GM21786 (cell line): ENCODE measurements at regions not wholly inside any gene's neighbourhood (a gene's known extent, or its start where the extent isn't known, plus 50 kb on each side); places are given as distances from the start of the nearest gene placed in this dataset.

Source experiments
- ATAC-seq: cut with Tn5 transposase; IDR thresholded peaks from one replicate; pipeline ENCODE4 v1.9.1; 2021; ENCODE audit not compliant: unreplicated experiment

DNA sequence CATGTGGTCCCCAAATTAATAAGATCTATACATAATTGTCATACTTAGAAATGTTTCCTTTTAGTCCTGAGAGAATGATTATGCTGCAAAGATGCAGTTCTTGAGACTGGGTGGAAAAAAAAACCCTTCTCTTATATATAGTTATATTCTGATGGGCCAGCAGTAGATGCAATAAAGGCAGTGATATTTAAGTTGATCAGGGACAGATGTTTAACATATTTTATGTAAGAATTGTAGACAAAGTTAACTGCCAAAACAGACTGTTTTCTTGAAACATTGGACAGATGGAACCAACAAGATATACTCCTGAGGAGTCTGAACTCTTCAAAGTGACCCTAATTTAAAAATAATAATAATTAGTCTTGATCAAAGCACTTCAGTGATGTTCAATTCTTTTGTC lies 172.0 kb upstream of the LRIG1 start:
- ATAC-seq = no peak

DNA sequence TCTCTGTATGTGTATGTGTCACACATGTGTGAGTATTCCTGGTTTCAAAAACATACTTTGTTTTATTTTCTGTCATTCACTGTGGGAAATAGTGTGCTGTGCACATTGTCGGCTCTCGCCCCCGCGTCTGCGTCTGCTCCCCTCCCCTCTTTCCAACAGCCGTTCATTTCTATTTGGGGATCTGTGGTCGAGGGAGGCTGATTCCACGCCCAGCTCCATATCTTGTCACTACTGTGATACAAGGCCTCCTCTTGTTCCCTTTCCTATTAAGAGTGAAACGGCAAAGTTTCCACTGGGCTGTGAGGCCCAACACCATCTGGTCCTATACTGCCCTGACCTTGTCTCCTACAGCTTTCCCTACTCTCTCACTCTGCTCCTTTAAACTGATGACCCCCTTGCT lies 172.5 kb upstream of the LRIG1 start:
- ATAC-seq = no peak

DNA sequence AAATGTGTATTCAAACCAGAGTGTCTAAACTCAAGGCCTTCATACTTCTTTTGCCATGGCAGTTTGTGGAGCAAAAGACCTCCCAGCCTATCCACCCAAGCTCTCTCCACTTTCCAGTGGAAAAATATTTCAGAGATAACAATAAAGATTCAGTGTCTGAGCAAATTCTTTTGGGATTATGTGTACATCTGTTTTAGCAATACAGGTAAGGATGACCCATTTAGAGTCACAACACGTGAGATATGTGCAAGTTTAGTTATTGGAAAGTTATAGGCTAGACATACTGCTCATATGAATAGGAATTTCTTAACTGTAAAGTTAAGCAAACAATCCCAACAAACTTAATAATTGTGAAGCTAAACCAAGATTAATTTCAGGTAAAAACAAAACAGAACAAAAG lies 174.5 kb upstream of the LRIG1 start:
- no peak for ATAC-seq

DNA sequence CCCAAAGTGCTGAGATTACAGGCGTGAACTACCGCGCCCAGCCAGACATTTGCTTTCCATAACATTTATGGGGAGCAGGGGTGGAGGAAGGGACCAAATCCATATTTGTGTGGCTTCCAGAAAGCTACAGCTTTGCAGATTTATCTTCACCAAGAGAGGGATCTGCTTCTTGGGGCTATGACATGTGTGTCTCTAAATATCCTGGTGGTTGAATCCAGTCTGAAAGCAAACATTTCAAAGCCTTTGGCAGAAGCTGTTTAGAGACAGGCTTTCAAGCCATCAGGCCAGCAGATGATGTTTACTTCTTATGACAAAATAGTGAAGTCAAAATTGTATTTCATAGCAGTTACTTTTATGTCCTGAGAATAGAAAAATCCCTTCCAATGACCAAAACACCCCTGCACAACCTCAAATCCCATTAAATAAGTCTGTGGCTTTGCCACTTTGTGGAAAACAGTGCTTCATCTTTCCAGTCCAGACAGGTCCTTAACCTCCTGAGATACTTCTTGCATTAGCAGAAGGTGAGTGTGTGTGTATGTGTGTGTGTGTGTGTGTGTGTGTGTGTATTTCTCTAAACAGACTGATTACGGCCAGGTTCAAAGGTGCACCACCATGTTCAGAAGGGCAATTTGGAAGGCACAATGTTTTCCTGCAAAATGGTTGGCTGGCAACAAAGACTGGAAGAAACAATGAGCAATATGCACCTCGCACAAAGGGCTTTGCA lies 191.4 kb upstream of the LRIG1 start:
- ATAC-seq = no peak

DNA sequence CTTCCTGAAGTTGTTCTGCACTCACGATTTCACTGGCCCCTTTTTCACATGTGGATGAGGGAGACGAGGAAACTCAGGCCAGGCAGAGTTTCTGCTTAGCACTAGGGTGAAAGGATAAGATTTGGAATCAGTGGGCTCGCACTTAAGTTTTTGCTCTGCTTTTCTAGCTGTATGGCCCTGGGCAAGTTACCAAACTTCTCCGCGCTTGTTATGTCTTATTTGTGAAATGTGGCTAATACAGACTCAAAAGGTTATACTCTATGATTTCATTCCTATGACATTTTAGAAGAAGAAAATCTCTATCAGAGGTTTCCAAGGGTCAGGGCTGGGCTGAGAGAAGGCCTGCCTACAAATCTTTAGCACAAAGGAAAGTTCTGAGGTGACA lies 191.9 kb upstream of the LRIG1 start:
- no peak for ATAC-seq

DNA sequence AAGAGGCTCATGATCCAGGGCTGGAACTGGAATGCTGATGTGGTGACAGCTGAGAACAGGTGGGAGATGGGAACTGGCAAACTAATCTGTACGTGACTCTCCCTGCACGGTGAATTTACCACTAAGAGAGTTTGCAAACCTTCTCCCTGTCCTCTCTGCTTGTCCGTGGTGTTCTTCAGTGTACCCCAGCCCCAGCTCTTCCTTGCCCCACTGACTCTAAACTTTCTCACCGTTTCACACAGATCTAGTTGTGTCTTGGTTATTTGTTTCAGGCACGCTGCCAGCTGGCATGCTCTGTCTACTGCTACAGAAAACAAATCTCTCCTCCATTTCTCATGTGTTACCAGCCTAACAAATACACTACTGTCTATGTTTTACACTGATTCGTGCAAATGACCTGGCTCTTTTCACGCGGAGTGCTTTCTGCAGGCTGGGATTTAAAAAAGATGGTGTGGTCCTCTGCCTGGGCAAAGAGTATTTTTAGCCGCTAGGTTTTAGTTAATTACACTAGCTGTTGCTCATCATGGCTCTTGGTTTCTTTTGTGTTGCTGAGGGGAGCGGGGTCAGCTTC lies 192.7 kb upstream of the LRIG1 start:
- ATAC-seq = no peak

DNA sequence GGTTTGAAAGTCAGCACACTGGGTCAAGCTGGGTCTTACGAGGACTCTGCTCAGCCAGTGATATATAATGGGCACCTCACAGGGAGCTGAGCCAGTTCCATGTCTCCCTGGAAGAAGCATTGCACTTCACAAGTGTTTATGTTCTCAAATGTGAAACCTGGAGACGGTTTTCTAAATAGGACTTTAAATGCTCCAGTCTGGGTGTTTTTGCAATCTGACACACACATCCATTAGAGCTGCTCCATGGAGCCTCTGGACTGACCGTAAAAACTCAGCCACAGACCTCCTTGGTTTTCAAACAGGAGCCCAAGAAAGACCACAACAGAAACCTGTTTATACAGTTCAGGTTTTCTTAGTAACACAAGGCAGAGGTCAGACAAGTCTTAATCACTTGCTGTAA lies 201.3 kb upstream of the LRIG1 start:
- no peak for ATAC-seq

DNA sequence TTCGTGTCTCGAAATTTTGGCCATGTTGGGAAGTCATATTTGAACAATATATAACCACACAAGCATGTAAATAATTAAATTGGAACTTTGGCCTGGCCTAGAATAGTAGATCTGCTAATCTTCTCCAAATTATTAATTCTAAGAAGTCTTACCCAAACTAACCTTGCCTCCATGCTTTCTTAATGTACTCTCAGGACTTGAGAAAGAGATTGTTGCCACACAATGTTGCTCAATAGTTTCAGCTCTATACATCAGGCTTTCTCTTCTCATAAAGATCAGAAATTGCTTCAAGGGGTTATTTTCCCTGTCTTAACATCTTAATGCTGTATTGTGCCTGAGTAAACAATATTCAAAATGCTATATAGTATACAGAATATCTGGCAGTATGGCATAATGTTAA lies 202.7 kb upstream of the LRIG1 start:
- no peak for ATAC-seq

DNA sequence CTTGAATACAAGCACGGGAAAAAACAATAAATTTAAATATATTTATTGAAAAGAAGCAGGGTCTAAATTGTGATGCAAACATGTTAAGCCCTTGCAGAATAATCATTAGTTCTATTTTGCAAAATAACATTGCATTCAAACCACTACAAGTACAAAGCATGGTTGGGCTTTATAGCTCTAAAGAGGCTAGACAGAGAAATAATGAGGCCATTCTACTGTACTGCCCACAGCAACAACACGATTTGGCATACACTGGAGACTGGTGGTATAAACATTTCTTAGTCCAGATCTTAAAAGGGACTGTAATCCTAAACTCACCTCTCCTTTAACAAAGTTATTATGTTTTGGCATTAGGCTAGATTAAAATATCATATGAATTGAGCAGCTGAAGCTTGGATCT lies 204.3 kb upstream of the LRIG1 start:
- ATAC-seq = no peak

DNA sequence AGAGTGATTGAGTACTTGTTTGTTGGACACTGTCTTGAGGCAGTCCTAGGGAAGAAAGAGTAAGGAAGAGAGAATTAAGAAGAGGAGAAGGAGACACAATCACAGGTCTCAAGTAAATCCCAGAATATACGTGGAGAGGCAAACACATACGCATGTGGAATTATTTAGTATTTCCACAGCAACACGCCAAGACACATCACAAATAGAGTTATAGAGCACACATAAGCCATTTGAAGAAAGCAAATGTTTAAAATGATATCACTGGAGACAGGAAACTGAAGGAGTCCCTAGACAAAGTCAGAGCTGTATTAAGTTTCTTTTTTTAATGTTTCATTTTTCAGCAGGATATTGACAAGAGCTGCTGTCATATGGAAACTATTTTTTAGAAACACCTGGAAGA lies 206.1 kb upstream of the LRIG1 start:
- no peak for ATAC-seq

DNA sequence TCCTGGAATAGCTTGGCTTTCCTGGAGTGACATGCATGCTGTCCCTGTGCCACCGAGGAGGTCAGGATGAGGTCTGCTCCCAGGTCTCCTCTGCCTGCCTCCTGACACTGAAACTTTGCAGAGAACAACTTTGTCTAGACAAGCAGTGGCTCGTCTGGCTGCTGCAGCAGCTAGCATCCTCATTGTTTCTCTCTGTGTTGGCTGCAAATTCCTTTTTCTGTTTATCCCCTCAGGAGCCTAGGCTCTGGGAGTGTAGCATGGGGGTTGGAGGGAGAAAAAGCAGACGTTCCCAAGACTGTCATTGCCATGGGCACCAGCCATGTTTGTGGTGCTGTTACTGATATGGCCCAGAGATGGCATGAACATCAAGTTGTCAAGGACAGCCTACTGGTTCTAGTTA lies 208.7 kb upstream of the LRIG1 start:
- ATAC-seq = no peak

DNA sequence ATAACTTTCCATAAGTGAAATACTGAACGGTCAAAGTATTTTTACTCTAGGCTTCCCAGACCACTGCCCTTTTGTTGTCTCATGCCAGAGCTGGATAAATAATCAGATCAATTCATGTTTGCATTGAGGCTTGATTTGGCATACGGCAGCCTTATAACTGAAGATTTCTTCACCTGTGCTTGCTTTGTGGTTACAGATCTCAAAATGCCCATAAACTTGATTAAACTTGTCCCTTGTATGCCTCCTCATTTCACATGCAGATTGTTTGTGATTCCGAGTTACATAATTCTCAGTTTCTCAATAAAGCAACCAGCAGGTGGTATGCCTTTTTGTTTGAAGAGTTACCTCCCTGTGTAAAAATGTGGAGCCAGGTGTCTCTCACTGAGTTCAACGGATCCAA lies 211.4 kb upstream of the LRIG1 start:
- no peak for ATAC-seq

DNA sequence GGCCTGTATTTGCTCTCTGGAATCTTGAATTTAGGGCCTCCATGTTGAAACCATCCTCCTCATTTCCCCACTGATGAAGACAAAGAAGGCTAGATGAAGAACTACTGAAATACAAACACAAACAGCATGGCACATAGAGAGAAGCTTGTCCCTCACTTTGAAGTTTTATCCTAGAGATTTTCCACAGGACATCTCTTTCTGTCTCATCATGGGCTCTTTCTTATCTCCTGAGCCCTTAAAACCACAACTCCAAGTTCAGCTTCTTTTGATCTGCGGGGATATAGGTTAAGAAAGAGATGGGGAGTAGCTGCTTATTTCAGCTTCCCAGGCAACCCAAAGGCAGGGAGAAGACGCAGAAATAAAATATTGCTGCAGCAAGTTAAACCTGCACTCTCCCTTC lies 213.1 kb upstream of the LRIG1 start:
- no peak for ATAC-seq

DNA sequence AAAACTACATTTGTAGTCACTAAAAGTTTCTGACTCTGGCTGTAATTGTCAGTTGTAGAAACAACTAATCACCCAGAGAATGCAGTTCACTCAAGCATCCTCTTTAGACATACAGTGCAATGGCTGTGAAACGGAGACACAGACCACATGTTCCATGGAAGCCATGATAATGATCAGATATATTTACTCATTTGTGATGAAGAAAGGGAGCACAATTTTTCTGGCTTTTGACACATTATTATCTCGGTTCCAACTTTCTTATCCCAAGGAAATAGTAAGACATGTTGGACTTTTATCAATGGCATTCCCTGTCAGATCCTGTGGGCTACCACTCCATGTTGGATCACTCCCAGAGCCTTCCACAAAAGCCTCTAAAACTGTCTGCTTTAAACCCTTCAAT lies 215.0 kb upstream of the LRIG1 start:
- ATAC-seq = no peak

DNA sequence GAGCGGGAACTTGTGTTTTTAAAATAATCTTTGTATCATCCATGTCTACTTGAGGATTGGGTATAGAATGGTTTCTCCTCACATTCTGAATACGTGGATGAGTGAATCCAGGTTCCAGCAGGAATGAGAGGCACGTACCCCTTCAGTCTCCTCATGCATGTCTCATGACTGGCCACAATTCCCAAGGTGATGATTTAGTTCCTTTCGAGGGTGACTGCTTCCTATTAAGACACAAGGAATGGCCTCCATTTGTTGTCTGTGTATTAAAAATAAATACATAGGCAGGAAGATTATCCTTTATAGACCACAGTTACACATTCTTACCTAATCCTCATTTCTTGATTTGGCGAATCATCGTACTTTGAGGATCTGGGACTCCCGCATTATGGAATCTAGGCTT lies 217.0 kb upstream of the LRIG1 start:
- no peak for ATAC-seq

DNA sequence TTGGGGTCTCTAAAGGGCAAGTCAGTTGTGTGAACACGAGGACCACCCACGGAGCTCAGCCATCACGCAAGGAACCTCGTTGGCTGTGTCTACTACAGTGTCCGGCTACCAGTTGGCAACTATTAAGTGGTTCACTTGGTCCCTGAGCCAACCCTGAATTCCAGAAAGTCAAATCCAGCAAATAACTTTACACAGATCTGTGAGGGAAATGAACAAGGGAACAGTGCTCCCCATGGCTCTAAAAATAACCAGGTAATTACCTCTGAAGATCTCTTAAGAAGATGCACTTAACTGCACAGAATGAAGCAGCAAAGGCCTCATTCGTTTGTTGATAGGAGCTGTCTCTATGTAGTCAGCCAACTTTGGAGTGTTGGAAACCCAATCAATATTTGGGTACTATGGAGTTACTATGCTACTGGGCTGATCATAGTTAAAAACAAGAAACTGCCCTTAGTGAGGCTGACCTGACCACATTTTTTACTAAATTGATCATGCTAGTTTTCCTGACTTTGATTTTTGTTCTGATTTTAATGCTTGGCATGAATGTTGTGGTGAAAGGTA lies 219.1 kb upstream of the LRIG1 start:
- ATAC-seq = no peak

DNA sequence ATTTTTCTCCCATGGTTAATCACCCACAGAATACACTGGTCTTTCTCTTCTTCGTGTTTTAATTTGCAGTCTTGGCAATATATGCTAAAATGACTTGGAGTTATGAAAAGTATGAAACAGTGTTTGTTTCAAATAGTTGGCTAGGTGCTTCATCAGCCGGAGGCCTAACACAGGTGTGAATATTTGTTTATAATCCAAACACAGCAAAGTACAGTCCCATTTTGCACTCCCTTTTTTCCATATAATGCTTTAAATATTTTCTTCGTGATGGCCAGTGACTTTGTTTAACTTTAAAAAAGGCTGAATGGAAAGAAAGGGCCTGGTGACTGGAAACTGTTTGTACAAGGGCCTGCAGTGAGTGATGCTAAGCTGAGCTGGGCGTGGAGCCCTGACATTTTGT lies 219.7 kb upstream of the LRIG1 start:
- ATAC-seq = no peak

DNA sequence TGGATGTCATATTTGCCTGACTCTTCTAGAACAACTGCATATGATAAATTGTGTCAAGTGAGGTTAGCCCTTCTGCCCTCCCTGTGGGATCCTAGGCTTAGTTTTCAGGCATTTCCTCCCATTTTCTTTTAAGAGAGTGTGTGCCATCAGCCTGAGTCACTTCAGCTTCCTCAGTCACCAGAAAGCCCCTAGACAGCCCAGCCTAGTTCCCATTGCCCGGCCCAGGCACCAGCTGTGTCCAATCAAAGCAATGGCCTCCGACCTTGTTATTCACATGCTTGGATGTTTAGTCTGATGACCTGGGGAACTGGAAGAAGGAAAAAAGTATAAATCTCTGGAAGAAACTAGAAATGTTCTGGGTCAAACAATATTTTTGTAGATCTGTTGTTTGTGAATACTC lies 221.9 kb upstream of the LRIG1 start:
- no peak for ATAC-seq

DNA sequence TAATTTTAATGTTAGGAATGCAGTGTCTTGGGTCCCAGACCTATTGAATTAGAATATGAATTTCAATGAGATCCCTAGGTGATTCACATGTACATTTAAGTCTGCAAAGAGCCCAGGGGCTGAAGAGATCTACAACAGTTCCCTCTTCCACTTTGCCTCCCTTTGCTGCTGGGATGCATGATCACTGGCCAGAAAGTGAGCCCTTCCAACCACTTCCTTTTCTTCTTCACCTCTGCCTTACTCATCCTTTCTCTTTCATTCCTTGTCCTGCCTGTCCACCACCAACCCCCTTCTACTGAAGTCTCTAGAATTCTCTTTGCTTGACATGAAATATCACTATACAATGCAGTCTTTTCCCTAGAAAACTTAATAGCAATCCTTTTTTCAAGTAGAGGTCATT lies 222.4 kb upstream of the LRIG1 start:
- no peak for ATAC-seq

DNA sequence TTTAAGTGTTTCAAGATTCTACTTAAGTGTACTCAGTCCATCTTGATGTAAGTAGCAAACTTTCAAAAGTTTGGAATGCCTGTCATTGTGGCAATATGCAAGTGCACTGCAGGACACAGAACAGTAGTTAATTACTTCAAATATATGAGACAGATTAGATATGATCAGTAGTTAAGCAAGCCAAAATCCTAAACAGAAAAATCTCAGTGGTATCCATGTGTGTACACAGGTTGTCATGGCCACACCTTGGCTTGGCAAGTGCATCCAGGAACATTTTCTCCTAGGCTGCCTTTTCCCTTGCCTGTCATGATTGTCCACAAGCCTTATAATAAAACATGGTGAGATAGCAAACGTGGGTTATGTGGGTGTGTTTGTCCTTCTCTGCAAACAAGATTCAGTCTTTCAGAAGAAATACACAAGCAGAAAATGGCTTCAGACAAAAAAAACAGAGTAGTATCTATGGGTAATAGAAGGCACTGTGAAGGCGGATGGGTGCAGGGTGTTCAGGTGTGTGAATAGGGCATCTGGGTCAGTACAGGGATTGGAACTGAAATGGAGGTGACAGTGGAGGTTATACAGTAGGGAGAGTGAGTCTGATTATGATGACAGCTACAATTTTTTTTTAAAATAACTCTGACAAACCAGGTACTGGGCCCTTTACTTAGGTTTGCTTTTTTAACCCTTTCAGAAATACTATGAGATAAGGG lies 229.0 kb upstream of the LRIG1 start:
- no peak for ATAC-seq

DNA sequence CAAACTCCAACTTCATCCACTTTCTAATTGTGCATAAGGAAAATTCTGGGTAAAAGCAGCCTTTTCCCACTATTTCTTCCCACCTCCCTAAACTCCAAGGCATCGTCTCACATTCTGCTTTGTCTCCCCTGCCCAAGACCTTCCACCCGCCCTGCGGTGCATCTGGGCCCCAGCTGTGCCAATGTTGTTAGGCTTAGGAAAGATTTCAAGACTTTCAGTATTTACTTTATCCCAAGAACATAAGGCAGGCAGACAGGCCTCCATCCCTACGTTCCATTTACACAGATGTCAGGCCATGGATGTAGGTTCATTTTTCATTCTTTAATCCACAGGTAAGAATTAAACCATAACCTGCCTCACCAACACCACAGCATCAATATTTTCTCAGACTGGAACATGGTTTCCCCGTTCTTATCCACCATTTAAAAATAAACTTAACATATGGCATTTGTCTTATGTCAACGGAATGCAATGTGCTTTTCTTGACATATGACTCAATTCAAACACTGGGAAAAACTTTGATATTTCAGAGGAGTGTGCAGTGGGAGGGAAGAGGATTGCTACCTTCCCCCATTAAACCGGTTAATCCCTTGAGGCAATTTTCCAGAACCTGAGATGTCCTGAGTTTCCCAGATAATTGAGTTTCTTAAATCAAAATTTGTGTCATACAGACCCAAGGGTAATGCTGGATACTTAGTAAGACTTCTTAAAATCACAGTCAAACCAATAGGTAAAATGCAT lies 238.0 kb upstream of the LRIG1 start:
- ATAC-seq = no peak

DNA sequence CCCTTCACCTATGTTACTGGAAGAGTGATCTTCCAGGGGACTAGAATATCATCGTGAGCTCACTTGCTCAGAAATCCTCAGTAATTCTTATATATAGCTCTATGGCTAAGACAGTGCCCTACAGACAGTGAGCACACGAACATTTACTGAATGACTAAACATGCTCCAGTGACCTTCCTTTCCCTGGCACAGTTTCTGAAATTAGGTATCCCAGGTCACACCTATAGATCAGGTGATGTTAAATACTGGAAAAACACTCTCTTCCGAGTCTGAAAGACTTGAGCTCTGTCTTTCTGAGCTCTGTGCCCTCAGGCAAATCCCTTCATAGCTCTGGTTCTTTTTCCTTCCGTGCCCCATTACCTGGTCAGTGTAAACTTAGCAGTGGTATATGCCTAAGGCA lies 239.4 kb upstream of the LRIG1 start:
- no peak for ATAC-seq
